ENCODE measurements at regions not wholly inside any gene's neighbourhood (a gene's known extent, or its start where the extent isn't known, plus 50 kb on each side); places are given as distances from the start of the nearest gene placed in this dataset.

DNA sequence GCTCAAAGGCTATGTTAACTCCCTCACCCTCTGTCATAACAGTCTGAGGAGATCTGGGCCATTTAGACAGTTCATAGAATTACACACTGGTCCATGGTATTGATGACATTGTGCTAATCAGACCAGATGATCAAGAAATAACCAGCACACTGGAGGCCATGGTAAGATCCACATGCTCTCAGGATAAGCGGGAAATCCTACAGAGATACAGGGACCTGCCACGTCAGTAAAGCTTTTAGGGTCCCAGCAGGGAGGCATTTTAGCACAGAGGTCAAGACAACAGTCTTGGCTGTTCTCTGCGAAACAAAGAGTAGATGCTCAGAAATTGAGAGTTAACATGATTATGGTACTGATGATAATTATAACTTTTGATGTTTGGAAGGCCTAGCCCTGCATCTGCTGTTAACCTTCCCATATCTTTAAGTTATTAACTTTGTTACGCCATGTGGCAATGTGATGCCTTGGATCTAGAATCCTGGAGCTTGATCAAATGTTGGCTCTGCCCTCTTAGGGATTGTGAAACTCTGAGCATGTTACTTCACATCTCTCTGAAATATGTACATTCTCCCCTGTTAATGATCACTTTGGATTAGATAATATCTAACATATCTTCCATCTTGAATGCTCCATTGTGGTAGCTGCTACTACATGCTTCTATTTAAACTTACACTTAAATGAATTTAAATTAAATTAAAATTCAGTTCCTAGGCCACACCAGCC, 172.0 kb upstream of the SOX9 start:
- Mint-ChIP-seq H3K27me3 (peaks cover 1% of the 10 kb centered on the region), H3K9me3 (peaks cover 5% of the 10 kb centered on the region), H3K27ac (no peak overlapping the region), H3K4me1 (ENCODE audit: low read depth) (no peaks in the 10 kb centered on the region), H3K4me3 (no peak overlapping the region), H3K36me3 (ENCODE audit: low read depth) (no peaks in the 10 kb centered on the region)
- POLR2A ChIA-PET: no interaction called here
- ATAC-seq (no peak), DNase-seq (no peak)
- CTCF ChIA-PET: no interaction called here
- intact Hi-C loops (cut with micrococcal nuclease): no loop called here
- TF ChIP-seq, protein P1, sequence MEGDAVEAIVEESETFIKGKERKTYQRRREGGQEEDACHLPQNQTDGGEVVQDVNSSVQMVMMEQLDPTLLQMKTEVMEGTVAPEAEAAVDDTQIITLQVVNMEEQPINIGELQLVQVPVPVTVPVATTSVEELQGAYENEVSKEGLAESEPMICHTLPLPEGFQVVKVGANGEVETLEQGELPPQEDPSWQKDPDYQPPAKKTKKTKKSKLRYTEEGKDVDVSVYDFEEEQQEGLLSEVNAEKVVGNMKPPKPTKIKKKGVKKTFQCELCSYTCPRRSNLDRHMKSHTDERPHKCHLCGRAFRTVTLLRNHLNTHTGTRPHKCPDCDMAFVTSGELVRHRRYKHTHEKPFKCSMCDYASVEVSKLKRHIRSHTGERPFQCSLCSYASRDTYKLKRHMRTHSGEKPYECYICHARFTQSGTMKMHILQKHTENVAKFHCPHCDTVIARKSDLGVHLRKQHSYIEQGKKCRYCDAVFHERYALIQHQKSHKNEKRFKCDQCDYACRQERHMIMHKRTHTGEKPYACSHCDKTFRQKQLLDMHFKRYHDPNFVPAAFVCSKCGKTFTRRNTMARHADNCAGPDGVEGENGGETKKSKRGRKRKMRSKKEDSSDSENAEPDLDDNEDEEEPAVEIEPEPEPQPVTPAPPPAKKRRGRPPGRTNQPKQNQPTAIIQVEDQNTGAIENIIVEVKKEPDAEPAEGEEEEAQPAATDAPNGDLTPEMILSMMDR (IDR thresholded peaks at IDR 0.05): no peak

DNA sequence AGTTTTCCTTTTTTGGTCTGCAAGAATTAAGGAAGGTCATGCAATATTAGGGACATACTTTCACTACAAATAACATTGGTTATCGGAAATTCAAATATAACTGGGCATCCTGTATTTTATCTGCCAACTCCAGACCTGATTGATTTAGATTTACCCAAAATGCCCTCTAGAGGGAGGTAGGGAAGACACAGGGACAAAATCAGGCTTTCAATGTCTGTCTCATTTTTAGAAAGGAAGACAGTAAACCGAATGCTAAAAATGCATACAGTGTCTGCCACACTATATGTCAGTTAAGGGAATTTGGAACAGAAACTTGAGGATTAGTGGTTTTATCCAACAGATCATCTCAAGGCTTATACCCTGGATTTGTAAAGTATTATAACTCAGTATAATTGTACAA, 161.7 kb upstream of the SOX9 start:
- ATAC-seq (no peak), DNase-seq (no peak)
- Mint-ChIP-seq H3K4me3 (no peak overlapping the region), H3K27me3 (peaks cover 1% of the 10 kb centered on the region), H3K4me1 (ENCODE audit: low read depth) (no peaks in the 10 kb centered on the region), H3K9me3 (peaks cover 6% of the 10 kb centered on the region), H3K27ac (no peak overlapping the region), H3K36me3 (ENCODE audit: low read depth) (no peaks in the 10 kb centered on the region)
- TF ChIP-seq, protein P1 (IDR thresholded peaks at IDR 0.05): no peak
- intact Hi-C loops (cut with micrococcal nuclease): no loop called here
- CTCF ChIA-PET: no interaction called here
- POLR2A ChIA-PET: no interaction called here

DNA sequence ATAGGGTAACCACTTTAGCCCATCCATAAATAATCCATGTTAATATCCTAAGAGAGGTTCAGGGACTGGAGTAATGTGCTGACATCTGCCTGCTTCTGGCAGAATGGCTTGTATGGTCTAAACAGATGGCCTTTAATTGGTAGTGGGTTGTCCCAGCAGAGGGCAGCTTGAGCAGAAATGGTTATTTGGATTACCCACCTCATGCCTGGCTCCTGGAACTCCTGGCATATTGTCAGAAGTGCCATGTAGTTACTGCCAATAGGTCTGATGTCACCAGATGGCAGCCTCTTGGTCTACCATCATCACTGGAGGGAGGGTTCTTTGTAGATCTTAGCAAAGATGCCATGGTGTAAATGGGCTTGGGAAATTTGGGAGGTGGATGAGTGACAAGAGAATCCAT, 157.5 kb upstream of the SOX9 start:
- intact Hi-C loops (cut with micrococcal nuclease): no loop called here
- ATAC-seq (no peak), DNase-seq (no peak)
- TF ChIP-seq, protein P1 (IDR thresholded peaks at IDR 0.05): no peak
- Mint-ChIP-seq H3K4me1 (ENCODE audit: low read depth) (no peaks in the 10 kb centered on the region), H3K36me3 (ENCODE audit: low read depth) (no peaks in the 10 kb centered on the region), H3K4me3 (no peak overlapping the region), H3K27ac (no peak overlapping the region), H3K9me3 (peaks cover 4% of the 10 kb centered on the region), H3K27me3 (peaks cover 1% of the 10 kb centered on the region)
- POLR2A ChIA-PET: no interaction called here
- CTCF ChIA-PET: no interaction called here

DNA sequence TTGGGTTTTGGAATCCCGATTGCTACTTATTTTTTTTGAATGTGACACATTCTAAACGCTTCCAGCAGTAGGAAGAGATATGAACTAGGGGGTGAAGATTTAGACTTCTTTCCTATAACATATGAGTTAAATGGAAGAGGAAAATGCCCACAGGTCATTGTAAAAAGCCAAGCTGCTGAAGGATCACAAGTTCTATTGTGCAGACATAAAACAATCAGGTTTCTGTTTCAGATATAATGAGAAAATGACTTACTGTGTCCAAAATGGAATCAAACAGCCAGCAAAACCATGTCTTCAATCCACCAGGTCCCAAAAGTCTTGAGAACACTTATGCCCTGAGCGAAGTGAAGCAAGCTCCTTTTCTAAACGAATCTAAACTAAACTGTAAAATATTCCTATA, 157.0 kb upstream of the SOX9 start:
- ATAC-seq (no peak), DNase-seq (no peak)
- Mint-ChIP-seq H3K4me1 (ENCODE audit: low read depth) (no peaks in the 10 kb centered on the region), H3K27ac (no peak overlapping the region), H3K9me3 (peaks cover 4% of the 10 kb centered on the region), H3K36me3 (ENCODE audit: low read depth) (no peaks in the 10 kb centered on the region), H3K4me3 (no peak overlapping the region), H3K27me3 (peaks cover 1% of the 10 kb centered on the region)
- intact Hi-C loops (cut with micrococcal nuclease): no loop called here
- ChIA-PET CTCF (no interaction called here), POLR2A (no interaction called here)
- TF ChIP-seq, protein P1 (IDR thresholded peaks at IDR 0.05): no peak

DNA sequence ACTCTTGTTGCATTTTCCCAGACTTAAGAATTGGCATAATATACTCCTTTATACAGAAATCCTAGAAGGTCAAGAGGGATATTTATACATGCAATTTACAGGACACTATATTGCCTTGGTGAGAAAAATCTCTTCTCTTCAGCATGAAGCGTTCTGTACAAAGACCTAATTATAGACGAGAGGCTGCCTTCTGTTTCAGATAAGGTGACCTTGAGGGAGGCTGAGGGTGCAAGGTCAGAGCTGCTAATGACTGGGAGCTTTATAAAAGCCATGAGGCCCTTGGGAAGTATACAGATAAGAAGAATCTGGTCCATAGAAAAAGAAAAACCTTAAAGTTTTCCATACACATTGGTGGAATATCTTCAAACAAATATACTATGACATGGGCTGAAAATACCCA, 156.3 kb upstream of the SOX9 start:
- POLR2A ChIA-PET: no interaction called here
- DNase-seq: no peak
- peaks cover 1% of the 10 kb centered on the region for H3K27me3 Mint-ChIP-seq
- CTCF ChIA-PET: no interaction called here
- TF ChIP-seq, protein P1 (IDR thresholded peaks at IDR 0.05): no peak
- ATAC-seq: no peak
- intact Hi-C loops (cut with micrococcal nuclease): no loop called here
- peaks cover 4% of the 10 kb centered on the region for H3K9me3 Mint-ChIP-seq
- H3K4me3 Mint-ChIP-seq: no peak overlapping the region
- no peaks in the 10 kb centered on the region for H3K36me3 Mint-ChIP-seq (ENCODE audit: low read depth)
- no peaks in the 10 kb centered on the region for H3K4me1 Mint-ChIP-seq (ENCODE audit: low read depth)
- H3K27ac Mint-ChIP-seq: no peak overlapping the region

Measured in activated CD8-positive, alpha-beta T cell treated with anti-CD3 and anti-CD28 coated beads for 36 hours (primary cell).